ENCODE measurements at regions not wholly inside any gene's neighbourhood (a gene's known extent, or its start where the extent isn't known, plus 50 kb on each side); places are given as distances from the start of the nearest gene placed in this dataset.

DNA sequence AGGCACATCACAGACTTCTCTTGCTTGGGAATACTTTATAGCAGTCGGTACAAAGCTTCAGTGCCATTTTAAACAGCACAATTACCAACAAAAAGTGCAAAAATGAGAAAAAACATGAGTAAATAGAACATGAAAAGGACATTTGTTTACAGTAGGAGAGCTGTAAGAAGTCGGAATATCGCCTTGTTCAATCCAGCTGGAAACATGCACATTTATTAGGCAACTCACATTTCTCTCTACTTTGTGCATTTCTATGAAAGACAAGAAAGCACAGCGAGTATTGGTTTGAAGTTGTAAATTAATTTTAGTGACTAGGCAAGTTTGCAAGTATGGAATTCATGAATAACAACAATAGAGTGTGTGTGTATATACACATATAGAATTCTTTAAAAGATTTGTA lies 484.7 kb downstream of the DACH1 start:
- no peak for TF ChIP-seq ZFX (IDR thresholded peaks at IDR 0.05; ENCODE audit: borderline replicate concordance)
- TF ChIP-seq, protein P1, sequence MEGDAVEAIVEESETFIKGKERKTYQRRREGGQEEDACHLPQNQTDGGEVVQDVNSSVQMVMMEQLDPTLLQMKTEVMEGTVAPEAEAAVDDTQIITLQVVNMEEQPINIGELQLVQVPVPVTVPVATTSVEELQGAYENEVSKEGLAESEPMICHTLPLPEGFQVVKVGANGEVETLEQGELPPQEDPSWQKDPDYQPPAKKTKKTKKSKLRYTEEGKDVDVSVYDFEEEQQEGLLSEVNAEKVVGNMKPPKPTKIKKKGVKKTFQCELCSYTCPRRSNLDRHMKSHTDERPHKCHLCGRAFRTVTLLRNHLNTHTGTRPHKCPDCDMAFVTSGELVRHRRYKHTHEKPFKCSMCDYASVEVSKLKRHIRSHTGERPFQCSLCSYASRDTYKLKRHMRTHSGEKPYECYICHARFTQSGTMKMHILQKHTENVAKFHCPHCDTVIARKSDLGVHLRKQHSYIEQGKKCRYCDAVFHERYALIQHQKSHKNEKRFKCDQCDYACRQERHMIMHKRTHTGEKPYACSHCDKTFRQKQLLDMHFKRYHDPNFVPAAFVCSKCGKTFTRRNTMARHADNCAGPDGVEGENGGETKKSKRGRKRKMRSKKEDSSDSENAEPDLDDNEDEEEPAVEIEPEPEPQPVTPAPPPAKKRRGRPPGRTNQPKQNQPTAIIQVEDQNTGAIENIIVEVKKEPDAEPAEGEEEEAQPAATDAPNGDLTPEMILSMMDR (IDR thresholded peaks at IDR 0.05): no peak
- no peak overlapping the region for H3K27ac ChIP-seq

DNA sequence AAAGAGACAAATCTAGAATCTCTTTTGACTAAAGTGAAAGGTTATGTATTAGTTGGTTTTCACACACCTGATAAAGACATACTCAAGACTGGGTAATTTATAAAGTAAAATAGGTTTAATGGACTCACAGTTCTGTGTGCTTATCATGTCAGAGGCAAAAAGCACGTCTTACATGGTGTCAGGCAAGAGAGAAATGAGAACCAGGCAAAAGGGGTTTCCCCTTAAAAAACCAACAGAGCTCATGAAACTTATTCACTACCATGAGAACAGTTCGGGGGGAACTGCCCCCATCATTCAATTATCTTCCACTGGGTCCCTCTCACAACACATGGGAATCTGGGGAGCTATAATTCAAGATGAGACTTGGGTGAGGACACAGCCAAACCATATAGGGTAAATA lies 486.8 kb downstream of the DACH1 start:
- no peak overlapping the region for H3K27ac ChIP-seq
- no peak for TF ChIP-seq ZFX (IDR thresholded peaks at IDR 0.05; ENCODE audit: borderline replicate concordance)
- TF ChIP-seq, protein P1 (IDR thresholded peaks at IDR 0.05): no peak

DNA sequence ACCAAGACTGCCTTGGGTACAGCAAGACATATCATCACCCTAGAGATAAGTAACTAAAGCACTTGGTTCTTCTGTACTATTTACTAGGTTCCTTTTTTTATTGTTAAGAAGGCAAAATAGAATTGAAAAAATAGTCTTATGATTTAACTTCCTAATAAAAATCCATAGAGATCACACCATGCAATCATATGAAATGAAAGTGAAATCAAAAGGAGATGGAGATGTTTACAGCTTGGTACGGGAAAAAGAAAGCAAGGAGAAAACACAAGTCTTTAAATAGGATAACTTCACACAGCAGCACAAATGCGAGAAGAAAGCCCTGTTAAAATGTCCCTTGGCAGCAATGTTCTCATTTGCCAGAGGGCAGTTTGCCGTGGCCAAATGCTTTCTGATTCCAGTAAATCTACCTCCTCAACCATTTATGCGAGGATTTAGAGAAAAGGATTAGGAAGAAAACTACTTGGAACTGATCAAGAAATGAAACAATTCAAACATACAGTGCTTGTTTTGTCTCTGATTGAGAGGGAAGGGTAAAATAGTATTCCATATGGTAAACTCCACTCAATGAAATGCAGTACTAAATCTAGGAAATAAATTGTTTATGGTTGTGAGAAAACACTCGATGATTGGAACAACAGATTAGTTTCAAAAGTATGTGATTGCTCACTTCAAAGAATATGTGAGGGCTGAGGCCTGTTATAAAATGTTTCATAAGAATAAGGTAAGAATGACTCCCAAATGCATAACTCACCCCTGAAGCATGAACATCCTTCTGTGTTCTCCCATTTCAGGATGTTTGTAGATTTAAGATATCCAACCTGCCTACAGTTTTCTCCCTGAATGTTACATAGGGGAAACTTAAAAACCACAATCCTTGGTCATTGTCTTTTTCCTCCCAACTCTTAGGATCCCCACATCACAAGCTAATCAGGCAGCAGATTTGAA lies 487.8 kb downstream of the DACH1 start:
- TF ChIP-seq, protein P1 (IDR thresholded peaks at IDR 0.05): no peak
- TF ChIP-seq ZFX (IDR thresholded peaks at IDR 0.05; ENCODE audit: borderline replicate concordance): no peak
- no peak overlapping the region for H3K27ac ChIP-seq

DNA sequence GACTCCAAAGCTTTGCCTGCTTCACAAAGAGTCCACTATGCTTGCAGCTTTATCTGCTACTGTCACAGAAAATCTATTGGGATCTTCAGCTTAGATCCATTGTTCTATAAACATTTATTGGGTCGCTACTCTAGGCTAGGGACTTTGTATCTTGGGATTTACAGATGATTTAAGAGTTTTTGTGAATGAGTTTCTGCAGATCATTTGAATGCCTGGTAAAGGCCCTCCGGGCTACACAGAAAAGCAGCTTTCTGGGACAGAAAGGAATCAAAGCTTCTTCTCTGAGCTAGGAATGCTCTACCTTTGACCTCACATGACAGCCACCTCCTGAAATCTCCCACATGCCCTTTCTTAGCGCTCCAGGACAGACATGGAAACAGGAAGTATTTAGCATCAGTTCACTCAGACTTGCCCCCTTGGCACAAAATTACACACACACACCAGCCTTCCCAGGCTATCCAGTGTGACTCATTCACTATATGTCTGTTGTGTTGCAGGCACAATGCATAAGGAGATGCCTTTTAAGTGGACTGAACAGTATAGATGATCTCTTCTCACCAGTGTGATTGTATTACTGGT lies 492.4 kb downstream of the DACH1 start:
- H3K27ac ChIP-seq: no peak overlapping the region
- TF ChIP-seq, protein P1 (IDR thresholded peaks at IDR 0.05): no peak
- no peak for TF ChIP-seq ZFX (IDR thresholded peaks at IDR 0.05; ENCODE audit: borderline replicate concordance)

DNA sequence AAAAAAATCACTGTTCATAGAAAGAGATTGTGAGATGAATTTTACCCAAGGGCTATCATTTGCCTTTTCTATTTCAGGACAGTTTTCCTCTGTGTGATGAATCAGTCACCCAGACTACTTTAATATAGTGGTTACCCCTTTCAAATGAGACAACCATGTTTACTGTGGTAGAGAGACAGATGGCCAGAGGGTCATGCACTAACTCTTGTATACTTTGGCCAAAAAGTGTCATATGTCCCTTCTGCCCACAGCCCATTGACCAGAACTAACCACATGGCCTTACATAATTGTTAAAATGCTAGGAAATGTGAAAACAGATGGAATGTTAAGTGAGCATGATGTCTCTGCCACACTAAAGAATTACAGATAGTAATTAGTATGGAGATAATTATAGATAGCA lies 498.7 kb downstream of the DACH1 start:
- TF ChIP-seq, protein P1 (IDR thresholded peaks at IDR 0.05): no peak
- no peak for TF ChIP-seq ZFX (IDR thresholded peaks at IDR 0.05; ENCODE audit: borderline replicate concordance)
- no peak overlapping the region for H3K27ac ChIP-seq

DNA sequence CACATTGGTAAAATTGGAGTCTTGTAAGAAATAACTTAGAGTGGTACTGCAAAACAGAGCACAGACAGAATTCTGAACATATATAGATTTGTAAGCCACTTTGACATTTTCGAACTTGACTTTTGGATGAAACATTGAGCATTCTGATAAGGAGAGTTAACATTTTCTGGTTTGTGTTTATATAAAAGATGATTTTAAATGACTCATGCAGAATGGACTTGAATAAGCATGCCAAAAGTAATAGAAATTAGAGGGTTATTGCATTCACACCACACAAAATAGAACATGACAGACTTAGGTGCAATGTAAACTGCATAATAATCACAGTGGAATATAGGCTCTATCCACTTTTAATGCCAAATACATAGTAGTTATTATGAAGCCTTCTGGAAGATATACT lies 507.0 kb downstream of the DACH1 start:
- TF ChIP-seq, protein P1 (IDR thresholded peaks at IDR 0.05): no peak
- TF ChIP-seq ZFX (IDR thresholded peaks at IDR 0.05; ENCODE audit: borderline replicate concordance): no peak
- no peak overlapping the region for H3K27ac ChIP-seq

DNA sequence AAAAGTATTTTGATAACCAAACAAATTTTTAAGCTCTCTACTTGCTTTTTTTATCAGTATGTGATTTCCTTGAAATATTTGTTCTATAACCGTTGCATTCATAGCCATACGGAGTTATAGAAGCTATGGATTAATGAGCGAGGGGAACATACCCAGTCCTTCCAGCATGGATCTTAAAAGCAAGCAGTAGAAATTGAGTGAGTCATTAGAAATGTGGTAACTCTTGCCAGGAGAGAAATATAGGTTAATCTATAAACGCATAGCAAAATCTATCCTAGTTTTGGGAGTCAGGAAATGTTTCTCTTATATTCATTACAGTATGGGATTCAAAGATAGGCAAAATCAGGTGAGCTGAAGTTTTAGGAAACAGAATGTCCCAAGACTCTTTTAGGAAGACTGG lies 507.4 kb downstream of the DACH1 start:
- no peak overlapping the region for H3K27ac ChIP-seq
- TF ChIP-seq, protein P1 (IDR thresholded peaks at IDR 0.05): no peak
- TF ChIP-seq ZFX (IDR thresholded peaks at IDR 0.05; ENCODE audit: borderline replicate concordance): no peak
